HG03457 (cell line): ENCODE measurements at regions not wholly inside any gene's neighbourhood (a gene's known extent, or its start where the extent isn't known, plus 50 kb on each side); places are given as distances from the start of the nearest gene placed in this dataset.
"Not testable (repeated sequence)": the region's sequence is repeated elsewhere in the genome, so short reads cannot be mapped to it uniquely, and the experiment has no call there.

ENCODE experiments used
- ATAC-seq: cut with Tn5 transposase; IDR thresholded peaks from one replicate; pipeline ENCODE4 v1.9.1; 2021; ENCODE audit warnings: moderate number of reproducible peaks; ENCODE audit not compliant: unreplicated experiment

DNA sequence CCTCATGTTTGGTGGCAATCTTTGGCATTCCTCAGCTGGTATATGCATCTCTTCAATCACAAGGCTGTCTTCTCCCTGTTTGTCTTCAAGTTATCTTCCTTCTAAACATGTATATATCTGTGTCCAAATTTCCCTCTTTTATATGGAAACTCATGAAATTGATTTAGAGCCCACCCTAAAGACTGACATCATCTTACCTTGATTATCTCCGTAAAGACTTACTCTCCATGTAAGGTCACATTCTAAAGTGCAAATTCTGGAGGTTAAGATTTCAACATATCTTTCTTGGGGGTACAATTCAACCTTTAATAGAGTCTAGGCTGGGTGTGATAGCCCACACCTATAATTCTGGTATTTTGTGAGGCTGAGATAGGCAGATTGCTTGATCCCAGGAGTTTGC, 215.8 kb upstream of the LRRC4C start:
- ATAC-seq: no peak

- no peak for ATAC-seq
Observed at GRCh38 chr11:41713030-41713429, 253.6 kb upstream of the LRRC4C start.

GRCh38 chr11:41714101-41714500, 254.6 kb upstream of the LRRC4C start:
- no peak for ATAC-seq

- no peak for ATAC-seq
Observed at GRCh38 chr11:41716862-41717261, 257.4 kb upstream of the LRRC4C start.

DNA sequence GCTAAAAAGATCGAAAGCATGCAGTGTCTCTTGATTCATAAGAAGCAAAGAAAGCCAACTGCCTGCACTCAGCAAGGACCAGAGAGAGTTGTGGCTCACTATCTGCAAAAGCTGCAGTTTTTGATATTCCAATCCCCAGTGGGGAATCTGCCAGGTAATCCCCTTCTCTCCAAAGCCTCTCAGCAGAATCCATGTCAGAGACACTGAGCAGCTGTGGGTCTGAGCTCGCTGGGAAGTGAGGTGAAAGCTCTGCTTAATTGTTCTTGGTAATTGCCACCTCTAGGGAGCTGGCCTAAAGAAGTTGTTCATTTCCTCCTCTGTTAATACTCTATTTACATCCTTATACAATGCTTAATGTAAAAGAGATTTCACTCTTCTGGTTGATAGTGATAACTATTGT, 261.3 kb upstream of the LRRC4C start:
- no peak for ATAC-seq

DNA sequence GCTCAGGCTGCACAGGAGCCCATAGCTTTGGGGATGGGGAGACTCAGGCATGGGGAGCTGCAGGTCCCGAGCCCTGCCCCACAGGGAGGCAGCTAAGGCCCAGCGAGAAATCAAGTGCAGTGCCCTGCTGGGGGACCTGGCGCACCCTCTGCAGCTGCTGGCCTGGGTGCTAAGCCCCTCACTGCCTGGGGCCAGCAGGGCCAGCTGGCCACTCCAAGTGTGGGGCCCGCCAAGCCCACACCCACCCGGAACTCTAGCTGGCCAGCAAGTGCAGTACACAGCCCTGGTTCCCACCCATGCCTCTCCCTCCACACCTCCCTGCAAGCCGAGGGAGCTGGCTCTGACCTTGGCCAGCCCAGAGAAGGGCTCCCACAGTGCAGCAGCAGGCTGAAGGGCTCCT, 268.7 kb upstream of the LRRC4C start:
- ATAC-seq: not testable (repeated sequence)

DNA sequence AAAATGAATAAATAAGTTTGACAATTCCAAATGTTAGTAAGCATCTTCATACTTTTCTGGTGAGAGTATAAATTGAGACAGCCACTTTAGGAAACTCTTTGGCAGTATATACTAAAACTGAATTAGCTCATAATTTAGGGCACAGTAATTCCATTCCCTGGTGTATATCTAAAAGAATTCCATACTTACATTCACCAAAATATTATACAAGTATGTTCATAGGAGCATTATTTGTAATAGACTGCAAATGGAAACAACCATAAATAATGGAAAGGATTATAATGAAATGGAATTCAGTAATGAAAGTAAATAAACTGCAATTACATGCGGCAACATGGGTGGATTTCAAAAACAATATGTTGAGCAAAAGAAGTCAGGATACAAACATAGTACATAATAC, 315.8 kb upstream of the LRRC4C start:
- ATAC-seq: no peak

- ATAC-seq: no peak
Observed at GRCh38 chr11:41779401-41779960, 320.0 kb upstream of the LRRC4C start.

GRCh38 chr11:41781441-41781840, 322.0 kb upstream of the LRRC4C start:
- no peak for ATAC-seq

- ATAC-seq: no peak
Observed at GRCh38 chr11:41784513-41785335, 325.3 kb upstream of the LRRC4C start.

DNA sequence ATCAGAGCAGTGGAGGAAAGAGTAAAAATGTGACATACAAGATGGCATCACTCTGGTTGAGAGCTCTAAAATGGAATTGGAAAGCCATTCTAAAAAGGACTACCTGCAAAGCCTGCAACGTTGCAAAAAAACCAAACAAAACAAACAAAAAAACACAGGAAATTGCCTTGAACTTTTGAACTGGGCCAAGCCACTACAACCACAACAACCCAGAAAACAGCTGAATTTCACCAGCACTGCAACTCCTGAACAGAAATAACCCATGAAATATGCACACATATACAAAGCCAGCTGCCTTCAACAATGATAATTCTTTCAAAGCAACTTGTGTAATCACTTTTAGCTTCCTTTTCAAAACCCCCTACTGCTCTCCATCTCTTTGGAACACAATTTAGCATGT, 326.6 kb upstream of the LRRC4C start:
- no peak for ATAC-seq

- ATAC-seq: no peak
Observed at GRCh38 chr11:41788177-41788576, 328.7 kb upstream of the LRRC4C start.

GRCh38 chr11:41789376-41789775, 329.9 kb upstream of the LRRC4C start:
- ATAC-seq: no peak

DNA sequence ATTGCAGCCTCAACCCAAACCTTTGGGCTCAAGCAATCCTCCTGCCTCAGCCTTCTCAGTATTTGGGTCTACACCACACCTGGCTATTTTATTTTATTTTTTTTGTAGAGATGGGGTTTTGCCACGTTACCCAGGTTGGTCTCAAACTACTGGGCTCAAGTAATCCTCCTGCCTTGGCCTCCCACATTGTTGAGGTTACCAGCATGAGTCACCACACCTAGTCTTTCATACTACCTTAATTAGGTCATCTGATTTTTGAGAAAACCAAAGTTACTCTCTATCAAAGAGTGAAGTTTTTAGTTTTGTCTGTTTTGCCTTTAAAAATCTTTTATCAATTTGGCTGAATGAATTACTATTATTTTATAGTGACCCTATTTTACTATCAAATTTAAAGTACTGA, 335.6 kb upstream of the LRRC4C start:
- ATAC-seq: no peak

DNA sequence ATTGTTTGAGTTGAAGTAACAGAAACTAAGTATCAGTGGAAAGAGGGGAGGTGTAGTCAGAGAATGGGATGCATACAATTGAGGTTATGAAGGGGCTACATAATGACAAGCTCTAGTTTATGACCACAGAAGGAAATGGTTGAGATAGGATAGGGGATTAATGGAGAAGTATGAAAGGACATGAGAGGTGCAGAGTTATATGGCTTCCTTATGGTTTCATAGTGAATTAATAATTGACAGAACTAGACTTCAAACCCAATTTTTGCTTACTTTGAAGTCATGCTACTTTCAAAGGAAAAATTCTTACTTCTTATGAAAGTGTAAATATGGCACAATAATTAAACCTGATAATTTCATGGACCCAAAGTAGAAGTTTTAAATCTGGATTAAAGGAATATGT, 340.3 kb upstream of the LRRC4C start:
- ATAC-seq: no peak

- ATAC-seq: no peak
Observed at GRCh38 chr11:41803895-41804294, 344.4 kb upstream of the LRRC4C start.

DNA sequence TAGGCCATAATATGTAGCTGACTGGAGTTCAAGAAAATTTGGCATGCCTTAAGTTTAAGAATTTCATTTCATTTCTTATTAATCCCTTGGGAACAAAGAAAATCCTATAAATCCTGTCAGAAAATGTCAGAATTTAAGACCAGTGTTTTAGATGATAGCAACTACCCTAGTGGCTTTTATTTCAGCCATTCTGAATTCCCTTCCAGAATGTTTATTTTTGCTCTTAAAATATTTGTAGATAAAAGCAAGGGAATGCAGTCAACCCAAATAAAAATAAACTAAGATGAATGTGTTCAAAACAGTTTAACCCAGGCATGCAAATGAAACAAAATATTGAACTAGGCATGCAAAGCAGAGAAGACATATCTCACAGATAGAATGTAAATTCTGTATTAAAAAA, 356.9 kb upstream of the LRRC4C start:
- no peak for ATAC-seq

- ATAC-seq: not testable (repeated sequence)
Observed at GRCh38 chr11:41824287-41824686, 364.8 kb upstream of the LRRC4C start.

DNA sequence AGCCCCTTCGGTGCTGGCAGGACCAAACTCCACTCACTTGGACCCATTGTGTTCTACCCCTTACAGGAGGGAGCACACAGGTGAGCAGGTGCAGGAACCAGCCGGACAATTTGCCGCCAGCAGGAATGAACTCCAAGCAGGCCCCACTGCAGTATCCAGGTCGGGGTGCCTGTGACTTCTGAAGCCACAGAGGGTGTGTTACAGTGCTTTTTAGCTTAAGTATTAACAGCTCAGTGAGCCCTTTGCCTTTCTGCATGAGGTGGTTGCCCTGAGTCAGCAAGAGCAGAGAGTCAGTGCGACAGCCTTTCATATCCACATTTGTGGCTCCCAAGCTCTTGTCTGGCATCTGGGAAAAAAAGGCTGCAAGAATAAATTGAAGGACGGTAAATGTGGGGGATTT, 366.6 kb upstream of the LRRC4C start:
- ATAC-seq: no peak

- no peak for ATAC-seq
Observed at GRCh38 chr11:41836431-41836830, 377.0 kb upstream of the LRRC4C start.

- ATAC-seq: no peak
Observed at GRCh38 chr11:41842673-41843072, 383.2 kb upstream of the LRRC4C start.

- no peak for ATAC-seq
Observed at GRCh38 chr11:41845066-41845465, 385.6 kb upstream of the LRRC4C start.

GRCh38 chr11:41848349-41848748, 388.9 kb upstream of the LRRC4C start:
- no peak for ATAC-seq
